ENCODE measurements at regions not wholly inside any gene's neighbourhood (a gene's known extent, or its start where the extent isn't known, plus 50 kb on each side); places are given as distances from the start of the nearest gene placed in this dataset.

- Histone ChIP-seq H3K27ac (no peak overlapping the region), H3K4me2 (no peak overlapping the region), H4K20me1 (ENCODE audit: insufficient read depth, poor library complexity, severe bottlenecking) (no peaks in the 10 kb centered on the region), H3K9me2 (replicated peaks; ENCODE audit: insufficient read depth) (no peaks in the 10 kb centered on the region), H3K9me3 (ENCODE audit: low read depth) (no peaks in the 10 kb centered on the region), H3K4me1 (ENCODE audit: insufficient read depth) (no peaks in the 10 kb centered on the region), H2AFZ (no peak overlapping the region), H3K79me2 (no peaks in the 10 kb centered on the region), H3K36me3 (replicated peaks; ENCODE audit: insufficient read depth, low read depth) (no peaks in the 10 kb centered on the region), H3K27me3 (no peaks in the 10 kb centered on the region), H3K4me3 (no peak overlapping the region)
- TF ChIP-seq EZH2phosphoT487 (IDR thresholded peaks at IDR 0.05; ENCODE audit: low read depth, severe bottlenecking, unreplicated experiment) (no peak), EZH2 (IDR thresholded peaks at IDR 0.05; ENCODE audit: borderline replicate concordance) (no peak)
- TF ChIP-seq, protein P1, sequence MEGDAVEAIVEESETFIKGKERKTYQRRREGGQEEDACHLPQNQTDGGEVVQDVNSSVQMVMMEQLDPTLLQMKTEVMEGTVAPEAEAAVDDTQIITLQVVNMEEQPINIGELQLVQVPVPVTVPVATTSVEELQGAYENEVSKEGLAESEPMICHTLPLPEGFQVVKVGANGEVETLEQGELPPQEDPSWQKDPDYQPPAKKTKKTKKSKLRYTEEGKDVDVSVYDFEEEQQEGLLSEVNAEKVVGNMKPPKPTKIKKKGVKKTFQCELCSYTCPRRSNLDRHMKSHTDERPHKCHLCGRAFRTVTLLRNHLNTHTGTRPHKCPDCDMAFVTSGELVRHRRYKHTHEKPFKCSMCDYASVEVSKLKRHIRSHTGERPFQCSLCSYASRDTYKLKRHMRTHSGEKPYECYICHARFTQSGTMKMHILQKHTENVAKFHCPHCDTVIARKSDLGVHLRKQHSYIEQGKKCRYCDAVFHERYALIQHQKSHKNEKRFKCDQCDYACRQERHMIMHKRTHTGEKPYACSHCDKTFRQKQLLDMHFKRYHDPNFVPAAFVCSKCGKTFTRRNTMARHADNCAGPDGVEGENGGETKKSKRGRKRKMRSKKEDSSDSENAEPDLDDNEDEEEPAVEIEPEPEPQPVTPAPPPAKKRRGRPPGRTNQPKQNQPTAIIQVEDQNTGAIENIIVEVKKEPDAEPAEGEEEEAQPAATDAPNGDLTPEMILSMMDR (IDR thresholded peaks at IDR 0.05; ENCODE audit: poor library complexity) = no peak
- WGBS (ENCODE audit: low lambda C conversion rate, missing lambda C conversion rate) = 79% methylated on average over 4 of the region's 4 CpGs
- DNase-seq (ENCODE audit: low spot score) = no peak
These were observed 303.0 kb upstream of the LMCD1 start for GRCh38 chr3:8198605-8199004.

DNA sequence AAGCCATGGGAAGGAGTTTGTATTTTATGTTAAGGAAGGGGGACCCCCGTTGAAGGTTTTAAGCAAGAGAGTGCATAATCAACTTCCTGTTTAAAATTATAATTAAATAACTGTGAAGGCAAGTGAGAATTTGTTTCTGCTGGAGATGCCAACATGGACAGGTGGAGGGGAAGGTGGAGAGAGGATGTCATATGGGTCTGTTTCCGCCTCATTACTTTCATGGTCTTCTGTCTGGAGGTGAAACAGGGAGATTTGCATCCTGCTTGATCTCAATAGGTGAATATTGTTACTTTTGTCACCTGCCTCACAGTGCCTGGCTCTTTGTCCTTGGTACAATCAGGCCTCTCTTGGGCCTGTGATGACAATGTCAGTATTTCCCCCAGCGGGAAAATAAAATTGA is 300.6 kb upstream of the LMCD1 start:
- no peak for TF ChIP-seq EZH2phosphoT487 (IDR thresholded peaks at IDR 0.05; ENCODE audit: low read depth, severe bottlenecking, unreplicated experiment)
- TF ChIP-seq, protein P1 (IDR thresholded peaks at IDR 0.05; ENCODE audit: poor library complexity) = no peak
- TF ChIP-seq EZH2 (IDR thresholded peaks at IDR 0.05; ENCODE audit: borderline replicate concordance) = no peak
- H3K4me2 ChIP-seq = no peak overlapping the region
- H3K4me1 ChIP-seq (ENCODE audit: insufficient read depth) = peaks cover 2% of the 10 kb centered on the region
- no peaks in the 10 kb centered on the region for H3K36me3 ChIP-seq (replicated peaks; ENCODE audit: insufficient read depth, low read depth)
- H4K20me1 ChIP-seq (ENCODE audit: insufficient read depth, poor library complexity, severe bottlenecking) = no peaks in the 10 kb centered on the region
- no peaks in the 10 kb centered on the region for H3K9me2 ChIP-seq (replicated peaks; ENCODE audit: insufficient read depth)
- H3K9me3 ChIP-seq (ENCODE audit: low read depth) = no peaks in the 10 kb centered on the region
- no peaks in the 10 kb centered on the region for H3K27me3 ChIP-seq
- H3K27ac ChIP-seq = no peak overlapping the region
- H3K4me3 ChIP-seq = no peak overlapping the region
- no peaks in the 10 kb centered on the region for H3K79me2 ChIP-seq
- no peak for DNase-seq (ENCODE audit: low spot score)
- no peak overlapping the region for H2AFZ ChIP-seq
- WGBS (ENCODE audit: low lambda C conversion rate, missing lambda C conversion rate) = 86% methylated on average over 3 of the region's 3 CpGs

GRCh38 chr3:8201886-8202285 is 299.7 kb upstream of the LMCD1 start:
- DNase-seq (ENCODE audit: low spot score) = peak; percentile 16
- Histone ChIP-seq H3K36me3 (replicated peaks; ENCODE audit: insufficient read depth, low read depth) (no peaks in the 10 kb centered on the region), H3K9me2 (replicated peaks; ENCODE audit: insufficient read depth) (no peaks in the 10 kb centered on the region), H3K4me3 (no peak overlapping the region), H3K79me2 (no peaks in the 10 kb centered on the region), H3K27me3 (no peaks in the 10 kb centered on the region), H4K20me1 (ENCODE audit: insufficient read depth, poor library complexity, severe bottlenecking) (no peaks in the 10 kb centered on the region), H2AFZ (no peak overlapping the region), H3K27ac (no peak overlapping the region), H3K9me3 (ENCODE audit: low read depth) (no peaks in the 10 kb centered on the region), H3K4me2 (no peak overlapping the region), H3K4me1 (ENCODE audit: insufficient read depth) (peaks cover 7% of the 10 kb centered on the region)
- TF ChIP-seq EZH2 (IDR thresholded peaks at IDR 0.05; ENCODE audit: borderline replicate concordance) (no peak), EZH2phosphoT487 (IDR thresholded peaks at IDR 0.05; ENCODE audit: low read depth, severe bottlenecking, unreplicated experiment) (no peak)
- TF ChIP-seq, protein P1 (IDR thresholded peaks at IDR 0.05; ENCODE audit: poor library complexity) = no peak
- WGBS (ENCODE audit: low lambda C conversion rate, missing lambda C conversion rate) = 67% methylated on average over 4 of the region's 4 CpGs

- no peak for DNase-seq (ENCODE audit: low spot score)
- WGBS (ENCODE audit: low lambda C conversion rate, missing lambda C conversion rate) = 64% methylated on average over 5 of the region's 5 CpGs
- TF ChIP-seq EZH2phosphoT487 (IDR thresholded peaks at IDR 0.05; ENCODE audit: low read depth, severe bottlenecking, unreplicated experiment) = no peak
- no peak for TF ChIP-seq EZH2 (IDR thresholded peaks at IDR 0.05; ENCODE audit: borderline replicate concordance)
- TF ChIP-seq, protein P1 (IDR thresholded peaks at IDR 0.05; ENCODE audit: poor library complexity) = no peak
- Histone ChIP-seq H3K27ac (no peak overlapping the region), H3K36me3 (replicated peaks; ENCODE audit: insufficient read depth, low read depth) (no peaks in the 10 kb centered on the region), H3K4me2 (no peak overlapping the region), H3K4me3 (no peak overlapping the region), H3K27me3 (no peaks in the 10 kb centered on the region), H3K4me1 (ENCODE audit: insufficient read depth) (peaks cover 11% of the 10 kb centered on the region), H2AFZ (no peak overlapping the region), H4K20me1 (ENCODE audit: insufficient read depth, poor library complexity, severe bottlenecking) (no peaks in the 10 kb centered on the region), H3K9me2 (replicated peaks; ENCODE audit: insufficient read depth) (no peaks in the 10 kb centered on the region), H3K79me2 (no peaks in the 10 kb centered on the region), H3K9me3 (ENCODE audit: low read depth) (no peaks in the 10 kb centered on the region)
These were observed 297.3 kb upstream of the LMCD1 start for GRCh38 chr3:8204331-8204730.
